HG03095 (cell line): ENCODE measurements at regions not wholly inside any gene's neighbourhood (a gene's known extent, or its start where the extent isn't known, plus 50 kb on each side); places are given as distances from the start of the nearest gene placed in this dataset.

ENCODE experiments used
- ATAC-seq: cut with Tn5 transposase; IDR thresholded peaks from one replicate; pipeline ENCODE4 v1.9.1; 2021; ENCODE audit warnings: moderate library complexity; ENCODE audit not compliant: unreplicated experiment

GRCh38 chr5:105032917-105033316 lies 1470.3 kb upstream of the NUDT12 start:
- no peak for ATAC-seq

- no peak for ATAC-seq
These were observed 1467.6 kb upstream of the NUDT12 start for GRCh38 chr5:105030153-105030552.

- ATAC-seq: no peak
These were observed 1452.5 kb upstream of the NUDT12 start for GRCh38 chr5:105015098-105015497.

GRCh38 chr5:104998572-104998971 lies 1436.0 kb upstream of the NUDT12 start:
- ATAC-seq: no peak

GRCh38 chr5:104998169-104998568 lies 1435.6 kb upstream of the NUDT12 start:
- no peak for ATAC-seq

GRCh38 chr5:104987074-104987473 lies 1424.5 kb upstream of the NUDT12 start:
- no peak for ATAC-seq

- ATAC-seq: no peak
These were observed 1414.9 kb upstream of the NUDT12 start for GRCh38 chr5:104977529-104977928.

- no peak for ATAC-seq
These were observed 1405.3 kb upstream of the NUDT12 start for GRCh38 chr5:104967806-104968410.

GRCh38 chr5:104965006-104965405 lies 1402.4 kb upstream of the NUDT12 start:
- no peak for ATAC-seq

GRCh38 chr5:104955479-104955878 lies 1392.9 kb upstream of the NUDT12 start:
- no peak for ATAC-seq

GRCh38 chr5:104952876-104953275 lies 1390.3 kb upstream of the NUDT12 start:
- ATAC-seq: no peak

GRCh38 chr5:104951829-104952228 lies 1389.2 kb upstream of the NUDT12 start:
- ATAC-seq: no peak

GRCh38 chr5:104947076-104947475 lies 1384.5 kb upstream of the NUDT12 start:
- ATAC-seq: no peak

- no peak for ATAC-seq
These were observed 1380.1 kb upstream of the NUDT12 start for GRCh38 chr5:104942735-104943134.

GRCh38 chr5:104941030-104941645 lies 1378.5 kb upstream of the NUDT12 start:
- ATAC-seq: no peak

- no peak for ATAC-seq
These were observed 1375.0 kb upstream of the NUDT12 start for GRCh38 chr5:104937598-104937997.

- no peak for ATAC-seq
These were observed 1369.8 kb upstream of the NUDT12 start for GRCh38 chr5:104932431-104932830.

GRCh38 chr5:104928906-104929520 lies 1366.4 kb upstream of the NUDT12 start:
- no peak for ATAC-seq

GRCh38 chr5:104915226-104915625 lies 1352.6 kb upstream of the NUDT12 start:
- no peak for ATAC-seq

GRCh38 chr5:104914536-104915070 lies 1352.0 kb upstream of the NUDT12 start:
- no peak for ATAC-seq

- no peak for ATAC-seq
These were observed 1351.3 kb upstream of the NUDT12 start for GRCh38 chr5:104913841-104914281.

GRCh38 chr5:104909803-104910202 lies 1347.2 kb upstream of the NUDT12 start:
- ATAC-seq: no peak
